IMR-90 (cell line): ENCODE measurements at regions not wholly inside any gene's neighbourhood (a gene's known extent, or its start where the extent isn't known, plus 50 kb on each side); places are given as distances from the start of the nearest gene placed in this dataset.

ENCODE experiments used
- ATAC-seq: fragments of 200-7000 bp; cut with Tn5 transposase; 2 replicates; pipeline ENCODE4 v1.9.1; 2020; ENCODE audit warnings: low read depth, mild to moderate bottlenecking, moderate library complexity
- BruUV-seq: library from RNA; stranded (reverse); fragments of 400-500 nt; replicated peaks from 2 replicates; lab custom pipeline; 2021; lab: Mats Ljungman, UMichigan
- CTCF ChIA-PET: fragments of 300-600 bp; formaldehyde crosslinking; extraction: SDS; loops from one replicate; lab custom pipeline; 2021; ENCODE audit warnings: antibody characterized with exemption; lab: Yijun Ruan, JAX
- POLR2A ChIA-PET: fragments of 300-600 bp; sonication (Branson Sonifier 250); formaldehyde crosslinking; loops from one replicate; lab custom pipeline; 2022; ENCODE audit warnings: antibody characterized with exemption; ENCODE audit not compliant: unreplicated experiment; lab: Charles Lee
- DNase-seq: peaks from one replicate; pipeline ENCODE4 v3.0.0; 2013
- H2AFZ ChIP-seq: replicated peaks from 2 replicates; pipeline ENCODE3; 2013; ENCODE audit warnings: low read length, mild to moderate bottlenecking; ENCODE audit not compliant: poor library complexity
- H2AK5ac ChIP-seq: 2 replicates; pipeline ENCODE4 v1.6.1; 2013; ENCODE audit warnings: low read depth, low read length, inconsistent platforms
- H2AK9ac ChIP-seq: replicated peaks from 2 replicates; pipeline ENCODE3; 2013; ENCODE audit warnings: mild to moderate bottlenecking, low read depth, low read length, moderate library complexity; ENCODE audit not compliant: poor library complexity
- H2BK120ac ChIP-seq: 2 replicates; pipeline ENCODE4 v1.6.1; 2013; ENCODE audit warnings: low read depth, low read length, inconsistent platforms
- H2BK15ac ChIP-seq: 3 replicates; pipeline ENCODE4 v1.6.1; 2013; ENCODE audit warnings: low read depth, low read length, inconsistent platforms
- H2BK20ac ChIP-seq: 2 replicates; pipeline ENCODE4 v1.6.1; 2013; ENCODE audit warnings: low read depth, mild to moderate bottlenecking, inconsistent platforms, low read length, moderate library complexity
- H2BK5ac ChIP-seq: 2 replicates; pipeline ENCODE4 v1.6.1; 2013; ENCODE audit warnings: mild to moderate bottlenecking, low read depth, low read length, inconsistent platforms; ENCODE audit not compliant: poor library complexity, severe bottlenecking
- H3K14ac ChIP-seq: replicated peaks from 2 replicates; pipeline ENCODE4 v1.6.1; 2013; ENCODE audit warnings: low read depth, low read length, inconsistent platforms
- H3K18ac ChIP-seq: 2 replicates; pipeline ENCODE4 v1.6.1; 2013; ENCODE audit warnings: low read depth, low read length, control low read depth
- H3K23ac ChIP-seq: 2 replicates; pipeline ENCODE4 v1.6.1; 2013; ENCODE audit warnings: low read depth, low read length, inconsistent platforms
- H3K27ac ChIP-seq: 2 replicates; pipeline ENCODE4 v1.5.1; 2013; ENCODE audit warnings: mild to moderate bottlenecking, control low read depth, low read length; ENCODE audit not compliant: insufficient read depth
- H3K27me3 ChIP-seq: 2 replicates; pipeline ENCODE4 v1.6.1; 2013; ENCODE audit warnings: low read length; ENCODE audit not compliant: control insufficient read depth, insufficient read depth
- H3K36me3 ChIP-seq: 2 replicates; pipeline ENCODE4 v1.6.1; 2013; ENCODE audit warnings: low read length, mixed read lengths; ENCODE audit not compliant: control insufficient read depth, insufficient read depth
- H3K4ac ChIP-seq: 2 replicates; pipeline ENCODE4 v1.6.1; 2013; ENCODE audit warnings: low read depth, low read length, inconsistent platforms
- H3K4me1 ChIP-seq: 2 replicates; pipeline ENCODE4 v1.6.1; 2013; ENCODE audit warnings: low read length, mixed read lengths; ENCODE audit not compliant: control insufficient read depth, insufficient read depth
- H3K4me2 ChIP-seq: 2 replicates; pipeline ENCODE4 v1.6.1; 2013; ENCODE audit warnings: low read depth, mild to moderate bottlenecking, control low read depth, low read length, moderate library complexity
- H3K4me3 ChIP-seq: 2 replicates; pipeline ENCODE4 v1.5.1; 2013; ENCODE audit warnings: low read depth, mild to moderate bottlenecking, control low read depth, low read length, moderate library complexity; ENCODE audit not compliant: insufficient read depth
- H3K56ac ChIP-seq: 2 replicates; pipeline ENCODE4 v1.6.1; 2013; ENCODE audit warnings: low read length, inconsistent platforms; ENCODE audit not compliant: insufficient read depth; ENCODE audit errors: extremely low read depth
- H3K79me1 ChIP-seq, 2 experiments: 2 replicates each; pipeline ENCODE4 v1.6.1; 2013; ENCODE audit warnings: low read length in 2 of 2, inconsistent platforms in 1 of 2, low read depth in 1 of 2
- H3K9ac ChIP-seq: 2 replicates; pipeline ENCODE4 v1.6.1; 2013; ENCODE audit warnings: low read depth, low read length, control low read depth
- H3K9me1 ChIP-seq: 2 replicates; pipeline ENCODE4 v1.6.1; 2013; ENCODE audit warnings: low read length, inconsistent platforms; ENCODE audit not compliant: insufficient read depth
- H3K9me3 ChIP-seq: 2 replicates; pipeline ENCODE4 v1.6.1; 2013; ENCODE audit warnings: low read length; ENCODE audit not compliant: control insufficient read depth, insufficient read depth
- H4K20me1 ChIP-seq: 2 replicates; pipeline ENCODE4 v1.6.1; 2013; ENCODE audit warnings: low read length, inconsistent platforms; ENCODE audit not compliant: insufficient read depth
- H4K5ac ChIP-seq: 2 replicates; pipeline ENCODE4 v1.6.1; 2013; ENCODE audit warnings: mild to moderate bottlenecking, low read depth, low read length, control low read depth
- H4K8ac ChIP-seq, 2 experiments: 2 replicates each; pipeline ENCODE4 v1.6.1; 2013; ENCODE audit warnings: low read depth in 2 of 2, low read length in 2 of 2, control low read depth in 1 of 2, inconsistent platforms in 1 of 2
- H4K91ac ChIP-seq: 2 replicates; pipeline ENCODE4 v1.6.1; 2013; ENCODE audit warnings: low read depth, low read length, inconsistent platforms; ENCODE audit not compliant: insufficient read depth
- BHLHE40 ChIP-seq: fragments of 150-350 bp; IDR thresholded peaks from 2 replicates; pipeline ENCODE4 v1.6.1; 2016; ENCODE audit warnings: mild to moderate bottlenecking, low read depth, low read length
- CEBPB ChIP-seq: IDR thresholded peaks from 2 replicates; pipeline ENCODE4 v1.6.1; 2012; ENCODE audit warnings: low read depth, low read length, improper control_type of control experiment
- CHD1 ChIP-seq: IDR thresholded peaks from 2 replicates; pipeline ENCODE4 v1.6.1; 2012; ENCODE audit warnings: low read depth, low read length, improper control_type of control experiment
- CTCF ChIP-seq: conservative IDR thresholded peaks from 2 replicates; pipeline ENCODE4 v1.5.1; 2012; ENCODE audit warnings: mild to moderate bottlenecking, low read depth, low read length, improper control_type of control experiment
- FOS ChIP-seq: fragments of 150-350 bp; IDR thresholded peaks from 2 replicates; pipeline ENCODE4 v1.6.1; 2016; ENCODE audit warnings: low read depth, low read length
- MAFK ChIP-seq: IDR thresholded peaks from 2 replicates; pipeline ENCODE4 v1.6.1; 2012; ENCODE audit warnings: low read depth, low read length, improper control_type of control experiment
- MAZ ChIP-seq: IDR thresholded peaks from 2 replicates; pipeline ENCODE4 v1.6.1; 2012; ENCODE audit warnings: low read depth, mild to moderate bottlenecking, low read length, improper control_type of control experiment, moderate library complexity, borderline replicate concordance
- MXI1 ChIP-seq: IDR thresholded peaks from 2 replicates; pipeline ENCODE4 v1.6.1; 2012; ENCODE audit warnings: low read depth, mild to moderate bottlenecking, low read length, moderate library complexity, borderline replicate concordance
- NFE2L2 ChIP-seq: fragments of 150-350 bp; IDR thresholded peaks from 2 replicates; pipeline ENCODE4 v1.6.1; 2016; ENCODE audit warnings: low read depth, mild to moderate bottlenecking, low read length
- POLR2A ChIP-seq: IDR thresholded peaks from 2 replicates; pipeline ENCODE4 v1.6.1; 2012; ENCODE audit warnings: mild to moderate bottlenecking, low read depth, low read length
- RAD21 ChIP-seq: IDR thresholded peaks from 2 replicates; pipeline ENCODE4 v1.6.1; 2012; ENCODE audit warnings: low read length, improper control_type of control experiment
- RCOR1 ChIP-seq: IDR thresholded peaks from 2 replicates; pipeline ENCODE4 v1.6.1; 2012; ENCODE audit warnings: mild to moderate bottlenecking, low read length, improper control_type of control experiment; ENCODE audit not compliant: insufficient replicate concordance
- RFX5 ChIP-seq: IDR thresholded peaks from 2 replicates; pipeline ENCODE4 v1.8.0; 2012; ENCODE audit warnings: low read depth, mild to moderate bottlenecking, low read length, moderate library complexity
- SMC3 ChIP-seq: fragments of 150-350 bp; IDR thresholded peaks from 2 replicates; pipeline ENCODE4 v1.6.1; 2016; ENCODE audit warnings: low read depth, mild to moderate bottlenecking, antibody characterized with exemption, low read length, moderate library complexity
- USF2 ChIP-seq: fragments of 150-350 bp; IDR thresholded peaks from 2 replicates; pipeline ENCODE4 v1.6.1; 2017; ENCODE audit warnings: mild to moderate bottlenecking, antibody characterized with exemption, low read length, low read depth
- WGBS, 2 experiments: methylation state at CpG; one replicate each; pipeline versions ENCODE4 v1.1.5 to v1.1.7; 2013; ENCODE audit warnings: missing lambda C conversion rate in 2 of 2; ENCODE audit not compliant: insufficient read length in 1 of 2; ENCODE audit errors: extremely low coverage in 2 of 2; 5-methylcytosine and 5-hydroxymethylcytosine counted together
- dilution Hi-C: fragments of 300-500 bp; cut with HindIII; formaldehyde crosslinking; loops from one replicate; pipeline ENCODE4 v1.14.3; 2018; ENCODE audit warnings: low sequenced_read_pairs; ENCODE audit not compliant: unreplicated experiment
- in situ Hi-C: fragments of 300-500 bp; cut with MboI; formaldehyde crosslinking; loops from 3 replicates; pipeline ENCODE4 v1.14.3; 2019; ENCODE audit warnings: low sequenced_read_pairs, inconsistent platforms, mixed read lengths
- intact Hi-C: fragments of 100-400 bp; cut with micrococcal nuclease; formaldehyde crosslinking; loops from 2 replicates; pipeline ENCODE4 v1.10.0; 2022
- TF ChIP-seq, protein P1 (sequence below): fragments of 150-350 bp; IDR thresholded peaks from 2 replicates; pipeline ENCODE4 v1.6.1; 2016; ENCODE audit warnings: low read depth, mild to moderate bottlenecking, low read length, moderate library complexity, borderline replicate concordance

DNA sequence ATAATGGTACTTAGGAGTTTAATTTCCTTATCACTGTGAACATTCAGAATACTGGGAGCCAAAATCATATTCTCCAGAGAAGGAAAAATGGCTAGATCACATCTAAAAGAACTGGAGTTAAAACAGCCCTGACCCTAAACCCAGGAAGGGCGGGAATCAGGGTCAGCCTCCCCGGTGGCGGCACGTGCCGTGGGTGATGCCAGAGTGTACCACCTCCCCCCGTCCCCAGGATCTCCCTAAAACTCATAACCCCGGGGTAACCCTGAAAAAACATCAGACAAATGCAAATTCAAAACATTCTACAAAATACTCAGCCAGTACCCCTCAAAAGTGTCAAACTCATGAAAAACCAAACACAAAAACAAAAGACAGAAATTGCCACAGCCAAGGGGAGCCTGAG lies 148.3 kb downstream of the DLL1 start:
- TF ChIP-seq NFE2L2 (no peak), RAD21 (no peak), FOS (no peak), RCOR1 (no peak), MAZ (no peak), MAFK (no peak), MXI1 (no peak), SMC3 (no peak), BHLHE40 (no peak), POLR2A (no peak), RFX5 (no peak), CEBPB (no peak), CHD1 (no peak), USF2 (no peak), CTCF (no peak)
- TF ChIP-seq, protein P1, sequence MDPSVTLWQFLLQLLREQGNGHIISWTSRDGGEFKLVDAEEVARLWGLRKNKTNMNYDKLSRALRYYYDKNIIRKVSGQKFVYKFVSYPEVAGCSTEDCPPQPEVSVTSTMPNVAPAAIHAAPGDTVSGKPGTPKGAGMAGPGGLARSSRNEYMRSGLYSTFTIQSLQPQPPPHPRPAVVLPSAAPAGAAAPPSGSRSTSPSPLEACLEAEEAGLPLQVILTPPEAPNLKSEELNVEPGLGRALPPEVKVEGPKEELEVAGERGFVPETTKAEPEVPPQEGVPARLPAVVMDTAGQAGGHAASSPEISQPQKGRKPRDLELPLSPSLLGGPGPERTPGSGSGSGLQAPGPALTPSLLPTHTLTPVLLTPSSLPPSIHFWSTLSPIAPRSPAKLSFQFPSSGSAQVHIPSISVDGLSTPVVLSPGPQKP = no peak
- H2AFZ ChIP-seq = no peak overlapping the region
- no peak overlapping the region for H3K23ac ChIP-seq
- CTCF ChIA-PET = no interaction called here
- no TSS peak for BruUV-seq
- H3K79me1 ChIP-seq = no peaks in the 10 kb centered on the region
- WGBS, 2 experiments = no CpG with 5 or more reads among the region's 7 CpGs
- no peak overlapping the region for H3K4me2 ChIP-seq
- no peak overlapping the region for H3K14ac ChIP-seq
- no peaks in the 10 kb centered on the region for H3K4me1 ChIP-seq
- H4K8ac ChIP-seq = no peak overlapping the region
- H3K9me3 ChIP-seq = peaks cover 33% of the 10 kb centered on the region
- H3K27me3 ChIP-seq = no peaks in the 10 kb centered on the region
- in situ Hi-C loops = no loop called here
- H3K4me3 ChIP-seq = no peak overlapping the region
- H2BK20ac ChIP-seq = no peak overlapping the region
- H3K27ac ChIP-seq = no peak overlapping the region
- H2BK15ac ChIP-seq = no peak overlapping the region
- H2BK120ac ChIP-seq = no peak overlapping the region
- H2BK5ac ChIP-seq = no peak overlapping the region
- H3K18ac ChIP-seq = no peak overlapping the region
- no peak overlapping the region for H3K56ac ChIP-seq
- intact Hi-C loops = no loop called here
- no peak overlapping the region for H2AK5ac ChIP-seq
- H2AK9ac ChIP-seq = no peak overlapping the region
- H3K9me1 ChIP-seq = no peaks in the 10 kb centered on the region
- ATAC-seq (no peak), DNase-seq (no peak)
- no peaks in the 10 kb centered on the region for H4K20me1 ChIP-seq
- no peak overlapping the region for H4K91ac ChIP-seq
- H4K5ac ChIP-seq = no peak overlapping the region
- H3K9ac ChIP-seq = no peak overlapping the region
- H3K4ac ChIP-seq = no peak overlapping the region
- no peaks in the 10 kb centered on the region for H3K36me3 ChIP-seq
- POLR2A ChIA-PET = no interaction called here
- dilution Hi-C loops = no loop called here
